KMS-11 (cell line): ENCODE measurements at regions not wholly inside any gene's neighbourhood (a gene's known extent, or its start where the extent isn't known, plus 50 kb on each side); places are given as distances from the start of the nearest gene placed in this dataset.

Source experiments
- H2AFZ ChIP-seq: fragments of 200-600 bp; sonication (generic); 2 replicates; pipeline ENCODE4 v1.6.1; 2016; ENCODE audit warnings: antibody characterized with exemption, mixed run types, low read depth
- H3K27ac ChIP-seq: fragments of 200-600 bp; sonication (generic); 2 replicates; pipeline ENCODE4 v1.6.1; 2016; ENCODE audit warnings: mild to moderate bottlenecking, mixed run types
- H3K27me3 ChIP-seq: fragments of 200-600 bp; sonication (generic); 2 replicates; pipeline ENCODE4 v1.6.1; 2017; ENCODE audit warnings: mild to moderate bottlenecking, low read depth, mixed run types, moderate library complexity; ENCODE audit not compliant: insufficient read depth
- H3K36me3 ChIP-seq: fragments of 200-600 bp; sonication (generic); 2 replicates; pipeline ENCODE4 v1.6.1; 2017; ENCODE audit warnings: mild to moderate bottlenecking, mixed run types; ENCODE audit not compliant: insufficient read depth
- H3K4me1 ChIP-seq: fragments of 200-600 bp; sonication (generic); 2 replicates; pipeline ENCODE4 v1.6.1; 2016; ENCODE audit warnings: mild to moderate bottlenecking, low read depth, mixed run types; ENCODE audit not compliant: poor library complexity, severe bottlenecking
- H3K4me2 ChIP-seq: fragments of 200-600 bp; sonication (generic); 2 replicates; pipeline ENCODE4 v1.7.0; 2016; ENCODE audit warnings: mild to moderate bottlenecking, mixed run types
- H3K4me3 ChIP-seq: fragments of 200-600 bp; sonication (generic); IDR thresholded peaks from 2 replicates; pipeline ENCODE4 v1.6.1; 2017; ENCODE audit warnings: low read depth, low read length, mixed read lengths; ENCODE audit not compliant: insufficient read depth
- H3K79me2 ChIP-seq: fragments of 200-600 bp; sonication (generic); 2 replicates; pipeline ENCODE4 v1.6.1; 2016; ENCODE audit warnings: low read depth, mixed run types; ENCODE audit not compliant: insufficient read depth
- H3K9ac ChIP-seq: fragments of 200-600 bp; sonication (generic); 2 replicates; pipeline ENCODE4 v1.6.1; 2016; ENCODE audit warnings: mild to moderate bottlenecking, mixed run types
- H4K20me1 ChIP-seq: fragments of 200-600 bp; sonication (generic); 2 replicates; pipeline ENCODE4 v1.6.1; 2016; ENCODE audit warnings: mild to moderate bottlenecking, mixed run types; ENCODE audit not compliant: insufficient read depth
- TF ChIP-seq, protein P1 (sequence below): fragments of 200-600 bp; sonication (generic); conservative IDR thresholded peaks from 2 replicates; pipeline ENCODE4 v1.6.1; 2017; ENCODE audit warnings: low read depth, mild to moderate bottlenecking, antibody characterized with exemption, low read length, moderate library complexity, mixed read lengths

DNA sequence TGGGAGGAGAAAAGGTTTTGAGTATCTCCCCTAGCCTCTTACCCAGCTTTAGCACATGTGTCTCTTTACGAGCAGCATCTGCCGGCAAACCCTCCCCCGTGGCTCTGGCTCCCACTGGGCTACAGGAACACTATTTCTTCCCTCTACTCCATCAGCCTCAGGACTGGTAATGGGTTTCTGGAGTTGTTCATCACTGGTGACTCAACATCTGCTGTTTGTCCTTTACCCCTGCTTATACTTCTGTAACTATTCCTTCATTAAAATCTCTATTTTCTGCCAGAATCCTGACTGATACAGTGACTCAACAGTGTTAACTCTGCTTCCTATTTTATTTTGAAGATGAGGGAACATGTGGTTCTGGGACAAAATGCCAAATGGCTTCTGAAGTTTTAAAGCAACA lies 437.3 kb upstream of the HTR2A start:
- Histone ChIP-seq H3K4me2 (no peak overlapping the region), H3K36me3 (no peaks in the 10 kb centered on the region), H3K27ac (no peak overlapping the region), H3K9ac (no peak overlapping the region), H2AFZ (no peak overlapping the region), H4K20me1 (no peaks in the 10 kb centered on the region), H3K79me2 (no peaks in the 10 kb centered on the region), H3K27me3 (no peaks in the 10 kb centered on the region), H3K4me3 (no peak overlapping the region), H3K4me1 (no peaks in the 10 kb centered on the region)
- TF ChIP-seq, protein P1, sequence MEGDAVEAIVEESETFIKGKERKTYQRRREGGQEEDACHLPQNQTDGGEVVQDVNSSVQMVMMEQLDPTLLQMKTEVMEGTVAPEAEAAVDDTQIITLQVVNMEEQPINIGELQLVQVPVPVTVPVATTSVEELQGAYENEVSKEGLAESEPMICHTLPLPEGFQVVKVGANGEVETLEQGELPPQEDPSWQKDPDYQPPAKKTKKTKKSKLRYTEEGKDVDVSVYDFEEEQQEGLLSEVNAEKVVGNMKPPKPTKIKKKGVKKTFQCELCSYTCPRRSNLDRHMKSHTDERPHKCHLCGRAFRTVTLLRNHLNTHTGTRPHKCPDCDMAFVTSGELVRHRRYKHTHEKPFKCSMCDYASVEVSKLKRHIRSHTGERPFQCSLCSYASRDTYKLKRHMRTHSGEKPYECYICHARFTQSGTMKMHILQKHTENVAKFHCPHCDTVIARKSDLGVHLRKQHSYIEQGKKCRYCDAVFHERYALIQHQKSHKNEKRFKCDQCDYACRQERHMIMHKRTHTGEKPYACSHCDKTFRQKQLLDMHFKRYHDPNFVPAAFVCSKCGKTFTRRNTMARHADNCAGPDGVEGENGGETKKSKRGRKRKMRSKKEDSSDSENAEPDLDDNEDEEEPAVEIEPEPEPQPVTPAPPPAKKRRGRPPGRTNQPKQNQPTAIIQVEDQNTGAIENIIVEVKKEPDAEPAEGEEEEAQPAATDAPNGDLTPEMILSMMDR = no peak

DNA sequence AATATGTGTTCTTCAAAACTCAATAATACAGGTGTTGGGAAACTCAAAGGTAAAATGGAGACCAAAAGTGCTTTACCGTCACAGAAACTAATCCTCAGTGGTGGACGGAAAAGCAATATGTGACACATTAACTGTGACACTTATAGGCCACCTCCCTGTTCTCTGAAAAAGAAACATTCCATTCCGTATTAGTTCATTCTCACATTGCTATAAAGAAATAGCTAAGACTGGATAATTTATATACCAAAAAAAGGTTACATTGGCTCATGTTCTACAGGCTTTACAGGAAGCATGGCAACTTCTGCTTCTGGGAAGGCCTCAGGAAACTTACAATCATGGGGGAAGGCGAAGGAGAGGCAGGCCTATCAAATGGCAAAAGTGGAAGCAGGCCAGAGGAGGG lies 435.3 kb upstream of the HTR2A start:
- Histone ChIP-seq H3K79me2 (no peaks in the 10 kb centered on the region), H3K4me2 (no peak overlapping the region), H3K4me3 (no peak overlapping the region), H3K27me3 (no peaks in the 10 kb centered on the region), H3K36me3 (no peaks in the 10 kb centered on the region), H3K9ac (no peak overlapping the region), H2AFZ (no peak overlapping the region), H3K27ac (no peak overlapping the region), H3K4me1 (no peaks in the 10 kb centered on the region), H4K20me1 (no peaks in the 10 kb centered on the region)
- TF ChIP-seq, protein P1 = no peak

DNA sequence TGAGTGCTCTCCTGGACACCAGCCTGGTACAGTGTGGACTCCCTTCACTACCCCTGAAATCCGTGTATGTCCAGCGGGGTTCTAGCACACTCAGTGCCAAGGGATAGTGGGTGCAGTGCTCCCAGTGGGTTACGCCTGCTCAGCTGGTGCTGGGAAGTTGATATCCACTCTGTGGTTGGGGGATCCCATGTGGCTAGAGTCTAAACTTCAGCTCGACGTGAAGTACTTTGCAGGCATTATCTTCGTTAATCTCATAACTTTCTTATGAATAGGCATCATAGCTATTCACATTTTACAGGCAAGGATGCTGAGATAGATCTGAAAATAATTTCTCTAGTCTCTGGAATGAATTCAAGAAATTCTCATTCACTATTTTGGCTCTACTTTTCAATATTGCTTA lies 433.2 kb upstream of the HTR2A start:
- no peaks in the 10 kb centered on the region for H3K4me1 ChIP-seq
- no peak overlapping the region for H3K4me2 ChIP-seq

DNA sequence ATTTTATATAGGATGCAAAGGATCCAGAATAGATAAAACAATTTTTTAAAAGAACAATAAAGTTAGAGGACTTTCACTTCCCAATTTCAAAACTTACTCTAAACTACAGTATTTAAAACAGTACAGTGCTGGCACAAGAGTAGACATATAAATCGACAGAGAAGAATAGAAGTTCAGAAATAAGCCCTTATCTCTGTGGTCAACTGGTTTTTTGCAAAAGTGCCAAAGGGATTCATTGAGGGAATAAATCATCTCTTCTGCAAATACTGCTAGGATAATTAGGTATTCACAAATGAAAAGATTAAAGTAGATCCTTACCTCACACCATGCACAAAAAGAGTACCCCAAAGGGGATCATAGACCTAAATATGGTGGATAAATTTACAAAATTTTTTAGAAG lies 431.0 kb upstream of the HTR2A start:
- no peak overlapping the region for H3K4me2 ChIP-seq
- no peaks in the 10 kb centered on the region for H4K20me1 ChIP-seq
- no peak overlapping the region for H3K9ac ChIP-seq
- H3K79me2 ChIP-seq = no peaks in the 10 kb centered on the region
- H3K36me3 ChIP-seq = no peaks in the 10 kb centered on the region
- no peak overlapping the region for H2AFZ ChIP-seq
- H3K27me3 ChIP-seq = no peaks in the 10 kb centered on the region
- H3K4me1 ChIP-seq = no peaks in the 10 kb centered on the region
- H3K27ac ChIP-seq = no peak overlapping the region
- TF ChIP-seq, protein P1 = no peak
- H3K4me3 ChIP-seq = no peak overlapping the region

More for the DNA sequence above, 433.2 kb upstream of the HTR2A start:
- TF ChIP-seq, protein P1 = no peak
- Histone ChIP-seq H3K36me3 (no peaks in the 10 kb centered on the region), H4K20me1 (no peaks in the 10 kb centered on the region), H3K79me2 (no peaks in the 10 kb centered on the region), H2AFZ (no peak overlapping the region), H3K9ac (no peak overlapping the region), H3K27ac (no peak overlapping the region), H3K27me3 (no peaks in the 10 kb centered on the region), H3K4me3 (no peak overlapping the region)

DNA sequence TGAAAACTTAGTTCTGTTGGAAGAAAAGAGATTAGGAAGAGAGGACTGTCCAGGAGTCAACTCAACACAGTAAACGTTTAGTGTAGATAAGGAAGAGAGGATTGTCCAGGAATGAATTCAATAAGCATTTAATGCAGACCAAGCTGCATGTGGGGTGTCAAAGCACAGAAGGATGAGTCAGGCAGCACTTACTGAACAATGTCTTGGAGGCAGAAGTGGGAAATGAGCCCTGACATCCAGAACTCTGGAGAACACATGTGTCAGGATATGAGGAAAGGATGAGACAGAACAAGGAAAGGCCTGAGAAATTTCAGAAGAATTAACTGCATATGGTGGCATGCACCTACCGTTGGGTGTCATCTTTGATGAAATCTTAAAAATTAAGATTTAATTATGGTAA lies 429.2 kb upstream of the HTR2A start:
- no peak overlapping the region for H3K4me3 ChIP-seq
- H3K4me1 ChIP-seq = no peaks in the 10 kb centered on the region
- no peaks in the 10 kb centered on the region for H3K79me2 ChIP-seq
- no peak overlapping the region for H3K4me2 ChIP-seq
- no peaks in the 10 kb centered on the region for H3K27me3 ChIP-seq
- H4K20me1 ChIP-seq = no peaks in the 10 kb centered on the region
- TF ChIP-seq, protein P1 = no peak
- no peak overlapping the region for H3K27ac ChIP-seq
- H2AFZ ChIP-seq = no peak overlapping the region
- no peaks in the 10 kb centered on the region for H3K36me3 ChIP-seq
- H3K9ac ChIP-seq = no peak overlapping the region
